D341Med (cell line): ENCODE measurements at regions not wholly inside any gene's neighbourhood (a gene's known extent, or its start where the extent isn't known, plus 50 kb on each side); places are given as distances from the start of the nearest gene placed in this dataset.
A peak's percentile ranks its signal among the peaks of the same experiment; 100 is the strongest.
"Not testable (repeated sequence)": the region's sequence is repeated elsewhere in the genome, so short reads cannot be mapped to it uniquely, and the experiment has no call there.

Source experiments
- DNase-seq: peaks from one replicate; pipeline ENCODE4 v3.0.0; 2012; ENCODE audit warnings: low spot score

GRCh38 chr1:68782890-68783289, 286.0 kb upstream of the DEPDC1 start:
- DNase-seq, result no peak

GRCh38 chr1:68785328-68785727, 288.4 kb upstream of the DEPDC1 start:
- DNase-seq, result no peak

- DNase-seq, result no peak
Measured at GRCh38 chr1:68788762-68789161, 291.9 kb upstream of the DEPDC1 start.

- DNase-seq, result no peak
Measured at GRCh38 chr1:68791800-68792199, 294.9 kb upstream of the DEPDC1 start.

- no peak for DNase-seq
Measured at GRCh38 chr1:68795956-68796355, 299.1 kb upstream of the DEPDC1 start.

- DNase-seq, result no peak
Measured at GRCh38 chr1:68796888-68797287, 300.0 kb upstream of the DEPDC1 start.

GRCh38 chr1:68798071-68798470, 301.2 kb upstream of the DEPDC1 start:
- DNase-seq, result no peak

GRCh38 chr1:68799096-68799495, 302.2 kb upstream of the DEPDC1 start:
- DNase-seq, result no peak

- DNase-seq, result no peak
Measured at GRCh38 chr1:68800182-68800581, 303.3 kb upstream of the DEPDC1 start.

- no peak for DNase-seq
Measured at GRCh38 chr1:68801440-68801839, 304.6 kb upstream of the DEPDC1 start.

- no peak for DNase-seq
Measured at GRCh38 chr1:68805097-68805641, 308.3 kb upstream of the DEPDC1 start.

GRCh38 chr1:68808351-68808750, 311.5 kb upstream of the DEPDC1 start:
- DNase-seq, result no peak

- no peak for DNase-seq
Measured at GRCh38 chr1:68811806-68812205, 314.9 kb upstream of the DEPDC1 start.

- DNase-seq, result no peak
Measured at GRCh38 chr1:68812333-68812732, 315.5 kb upstream of the DEPDC1 start.

- DNase-seq, result no peak
Measured at GRCh38 chr1:68814067-68814466, 317.2 kb upstream of the DEPDC1 start.

GRCh38 chr1:68815632-68816031, 318.8 kb upstream of the DEPDC1 start:
- DNase-seq, result no peak

- DNase-seq, result not testable (repeated sequence)
Measured at GRCh38 chr1:68817505-68818210, 320.8 kb upstream of the DEPDC1 start.

- peak; percentile 60 for DNase-seq
Measured at GRCh38 chr1:68819190-68819829, 322.4 kb upstream of the DEPDC1 start.

- DNase-seq, result no peak
Measured at GRCh38 chr1:68820151-68820550, 323.3 kb upstream of the DEPDC1 start.

GRCh38 chr1:68826836-68827235, 330.0 kb upstream of the DEPDC1 start:
- no peak for DNase-seq

GRCh38 chr1:68827261-68827660, 330.4 kb upstream of the DEPDC1 start:
- no peak for DNase-seq

- DNase-seq, result no peak
Measured at GRCh38 chr1:68828013-68828412, 331.1 kb upstream of the DEPDC1 start.

GRCh38 chr1:68831281-68831680, 334.4 kb upstream of the DEPDC1 start:
- DNase-seq, result no peak

GRCh38 chr1:68848017-68848416, 351.1 kb upstream of the DEPDC1 start:
- DNase-seq, result no peak
